ENCODE measurements at regions not wholly inside any gene's neighbourhood (a gene's known extent, or its start where the extent isn't known, plus 50 kb on each side); places are given as distances from the start of the nearest gene placed in this dataset.

- ATAC-seq: no peak
- no peak for TF ChIP-seq TOX (CRISPR knock-in tag; IDR thresholded peaks at IDR 0.05; ENCODE audit: borderline replicate concordance)
- TF ChIP-seq, protein P1, sequence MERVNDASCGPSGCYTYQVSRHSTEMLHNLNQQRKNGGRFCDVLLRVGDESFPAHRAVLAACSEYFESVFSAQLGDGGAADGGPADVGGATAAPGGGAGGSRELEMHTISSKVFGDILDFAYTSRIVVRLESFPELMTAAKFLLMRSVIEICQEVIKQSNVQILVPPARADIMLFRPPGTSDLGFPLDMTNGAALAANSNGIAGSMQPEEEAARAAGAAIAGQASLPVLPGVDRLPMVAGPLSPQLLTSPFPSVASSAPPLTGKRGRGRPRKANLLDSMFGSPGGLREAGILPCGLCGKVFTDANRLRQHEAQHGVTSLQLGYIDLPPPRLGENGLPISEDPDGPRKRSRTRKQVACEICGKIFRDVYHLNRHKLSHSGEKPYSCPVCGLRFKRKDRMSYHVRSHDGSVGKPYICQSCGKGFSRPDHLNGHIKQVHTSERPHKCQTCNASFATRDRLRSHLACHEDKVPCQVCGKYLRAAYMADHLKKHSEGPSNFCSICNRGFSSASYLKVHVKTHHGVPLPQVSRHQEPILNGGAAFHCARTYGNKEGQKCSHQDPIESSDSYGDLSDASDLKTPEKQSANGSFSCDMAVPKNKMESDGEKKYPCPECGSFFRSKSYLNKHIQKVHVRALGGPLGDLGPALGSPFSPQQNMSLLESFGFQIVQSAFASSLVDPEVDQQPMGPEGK (CRISPR knock-in tag; IDR thresholded peaks at IDR 0.05; ENCODE audit: borderline replicate concordance): no peak
- no peak for TF ChIP-seq ISL1 (CRISPR knock-in tag; IDR thresholded peaks at IDR 0.05)
- TF ChIP-seq, protein P2, sequence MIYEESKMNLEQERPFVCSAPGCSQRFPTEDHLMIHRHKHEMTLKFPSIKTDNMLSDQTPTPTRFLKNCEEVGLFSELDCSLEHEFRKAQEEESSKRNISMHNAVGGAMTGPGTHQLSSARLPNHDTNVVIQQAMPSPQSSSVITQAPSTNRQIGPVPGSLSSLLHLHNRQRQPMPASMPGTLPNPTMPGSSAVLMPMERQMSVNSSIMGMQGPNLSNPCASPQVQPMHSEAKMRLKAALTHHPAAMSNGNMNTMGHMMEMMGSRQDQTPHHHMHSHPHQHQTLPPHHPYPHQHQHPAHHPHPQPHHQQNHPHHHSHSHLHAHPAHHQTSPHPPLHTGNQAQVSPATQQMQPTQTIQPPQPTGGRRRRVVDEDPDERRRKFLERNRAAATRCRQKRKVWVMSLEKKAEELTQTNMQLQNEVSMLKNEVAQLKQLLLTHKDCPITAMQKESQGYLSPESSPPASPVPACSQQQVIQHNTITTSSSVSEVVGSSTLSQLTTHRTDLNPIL (CRISPR knock-in tag; IDR thresholded peaks at IDR 0.05; ENCODE audit: low read depth): no peak
- no peak for TF ChIP-seq CSDC2 (CRISPR knock-in tag; IDR thresholded peaks at IDR 0.05)
- TF ChIP-seq RARB (CRISPR knock-in tag; IDR thresholded peaks at IDR 0.05): no peak
- no peak for TF ChIP-seq SNAI2 (CRISPR knock-in tag; IDR thresholded peaks at IDR 0.05)
Measured at GRCh38 chr20:47964149-47964548, 178.9 kb upstream of the SULF2 start.

DNA sequence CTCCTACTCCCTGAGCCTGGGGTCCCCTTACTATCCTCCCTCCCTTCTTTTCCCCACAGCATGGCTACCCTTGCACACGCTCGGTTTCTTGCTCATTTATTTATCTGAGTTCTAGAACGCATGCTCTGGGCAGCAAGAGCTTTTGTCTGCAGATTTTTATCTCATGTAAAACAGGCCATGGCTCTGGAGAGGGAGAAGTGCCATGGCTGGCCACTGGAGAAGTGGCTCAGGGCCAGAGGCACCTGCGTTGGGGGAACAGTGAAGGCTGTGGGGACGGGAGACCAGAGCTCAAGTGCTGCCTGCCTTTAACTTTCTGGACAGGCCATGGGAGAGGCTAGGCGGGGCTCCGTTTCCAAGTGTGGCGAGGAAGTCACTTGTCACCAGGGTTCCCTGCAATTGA is 177.7 kb upstream of the SULF2 start:
- no peak; the same call in 2 of the 3 replicates for ATAC-seq
- TF ChIP-seq ESRRG (CRISPR knock-in tag; IDR thresholded peaks at IDR 0.05) (no peak), TCF4 (CRISPR knock-in tag; IDR thresholded peaks at IDR 0.05; ENCODE audit: borderline replicate concordance) (peak; percentile 31; the same call in 1 of the 2 replicates)

DNA sequence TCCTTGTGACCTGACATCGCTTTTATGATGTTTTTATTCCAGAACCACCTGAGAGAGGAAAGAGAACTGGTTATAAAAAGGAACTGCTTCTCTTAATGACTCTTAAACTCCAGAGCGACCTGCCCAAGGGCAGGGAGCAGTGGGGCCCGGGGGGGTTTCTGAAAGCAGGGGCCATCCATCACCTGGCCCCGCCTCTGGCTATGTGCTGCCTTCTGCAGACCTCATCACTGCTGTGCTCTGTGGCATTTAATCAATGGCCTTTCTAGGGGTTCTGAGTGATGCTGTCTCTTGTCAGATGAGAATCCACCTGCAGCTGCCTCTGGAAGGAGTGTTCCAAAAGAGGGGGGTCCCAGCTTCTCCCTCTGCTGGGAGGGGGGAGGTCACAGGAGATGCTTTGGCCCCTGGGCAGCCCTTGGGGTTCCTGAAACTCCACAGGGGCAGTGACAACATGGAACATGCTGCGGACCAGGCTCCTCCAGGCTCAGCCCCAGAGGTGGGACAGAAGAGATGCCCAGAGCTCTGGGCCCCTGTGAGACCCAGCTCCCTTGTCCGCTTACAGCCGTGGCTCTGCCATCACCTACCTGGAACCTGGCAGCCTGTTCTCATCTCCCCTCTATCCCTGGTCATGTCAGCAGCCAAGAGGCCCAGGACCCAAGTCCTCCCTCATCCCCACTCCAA is 177.1 kb upstream of the SULF2 start:
- no peak for TF ChIP-seq ISL1 (CRISPR knock-in tag; IDR thresholded peaks at IDR 0.05)
- no peak for TF ChIP-seq RARB (CRISPR knock-in tag; IDR thresholded peaks at IDR 0.05)
- TF ChIP-seq, protein P1 (CRISPR knock-in tag; IDR thresholded peaks at IDR 0.05; ENCODE audit: borderline replicate concordance): no peak
- no peak for TF ChIP-seq ZNF565 (CRISPR knock-in tag; conservative IDR thresholded peaks at IDR 0.05; ENCODE audit: low read depth)
- TF ChIP-seq BACH2 (CRISPR knock-in tag; IDR thresholded peaks at IDR 0.05; ENCODE audit: borderline replicate concordance): no peak
- no peak for TF ChIP-seq ZNF70 (CRISPR knock-in tag; IDR thresholded peaks at IDR 0.05)
- TF ChIP-seq, protein P2 (CRISPR knock-in tag; IDR thresholded peaks at IDR 0.05; ENCODE audit: low read depth): no peak
- TF ChIP-seq OSR1 (CRISPR knock-in tag; IDR thresholded peaks at IDR 0.05): no peak
- no peak for TF ChIP-seq CSDC2 (CRISPR knock-in tag; IDR thresholded peaks at IDR 0.05)
- TF ChIP-seq PPARA (CRISPR knock-in tag; IDR thresholded peaks at IDR 0.05; ENCODE audit: borderline replicate concordance): no peak
- TF ChIP-seq ARNTL (CRISPR knock-in tag; IDR thresholded peaks at IDR 0.05; ENCODE audit: borderline replicate concordance, low read depth): no peak
- no peak for TF ChIP-seq ZNF8 (CRISPR knock-in tag; IDR thresholded peaks at IDR 0.05)
- TF ChIP-seq GLIS3 (CRISPR knock-in tag; IDR thresholded peaks at IDR 0.05): no peak
- TF ChIP-seq TOX (CRISPR knock-in tag; IDR thresholded peaks at IDR 0.05; ENCODE audit: borderline replicate concordance): no peak
- no peak for TF ChIP-seq ZC3H10 (CRISPR knock-in tag; IDR thresholded peaks at IDR 0.05)
- TF ChIP-seq, protein P3, sequence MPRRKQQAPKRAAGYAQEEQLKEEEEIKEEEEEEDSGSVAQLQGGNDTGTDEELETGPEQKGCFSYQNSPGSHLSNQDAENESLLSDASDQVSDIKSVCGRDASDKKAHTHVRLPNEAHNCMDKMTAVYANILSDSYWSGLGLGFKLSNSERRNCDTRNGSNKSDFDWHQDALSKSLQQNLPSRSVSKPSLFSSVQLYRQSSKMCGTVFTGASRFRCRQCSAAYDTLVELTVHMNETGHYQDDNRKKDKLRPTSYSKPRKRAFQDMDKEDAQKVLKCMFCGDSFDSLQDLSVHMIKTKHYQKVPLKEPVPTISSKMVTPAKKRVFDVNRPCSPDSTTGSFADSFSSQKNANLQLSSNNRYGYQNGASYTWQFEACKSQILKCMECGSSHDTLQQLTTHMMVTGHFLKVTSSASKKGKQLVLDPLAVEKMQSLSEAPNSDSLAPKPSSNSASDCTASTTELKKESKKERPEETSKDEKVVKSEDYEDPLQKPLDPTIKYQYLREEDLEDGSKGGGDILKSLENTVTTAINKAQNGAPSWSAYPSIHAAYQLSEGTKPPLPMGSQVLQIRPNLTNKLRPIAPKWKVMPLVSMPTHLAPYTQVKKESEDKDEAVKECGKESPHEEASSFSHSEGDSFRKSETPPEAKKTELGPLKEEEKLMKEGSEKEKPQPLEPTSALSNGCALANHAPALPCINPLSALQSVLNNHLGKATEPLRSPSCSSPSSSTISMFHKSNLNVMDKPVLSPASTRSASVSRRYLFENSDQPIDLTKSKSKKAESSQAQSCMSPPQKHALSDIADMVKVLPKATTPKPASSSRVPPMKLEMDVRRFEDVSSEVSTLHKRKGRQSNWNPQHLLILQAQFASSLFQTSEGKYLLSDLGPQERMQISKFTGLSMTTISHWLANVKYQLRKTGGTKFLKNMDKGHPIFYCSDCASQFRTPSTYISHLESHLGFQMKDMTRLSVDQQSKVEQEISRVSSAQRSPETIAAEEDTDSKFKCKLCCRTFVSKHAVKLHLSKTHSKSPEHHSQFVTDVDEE (CRISPR knock-in tag; IDR thresholded peaks at IDR 0.05): no peak
- TF ChIP-seq TCF4 (CRISPR knock-in tag; IDR thresholded peaks at IDR 0.05; ENCODE audit: borderline replicate concordance): no peak
- ATAC-seq: no peak

Measured in SK-N-SH treated with all-trans-retinoic acid at 6 μM for 48 hours (cell line).